ENCODE measurements at regions not wholly inside any gene's neighbourhood (a gene's known extent, or its start where the extent isn't known, plus 50 kb on each side); places are given as distances from the start of the nearest gene placed in this dataset.

DNA sequence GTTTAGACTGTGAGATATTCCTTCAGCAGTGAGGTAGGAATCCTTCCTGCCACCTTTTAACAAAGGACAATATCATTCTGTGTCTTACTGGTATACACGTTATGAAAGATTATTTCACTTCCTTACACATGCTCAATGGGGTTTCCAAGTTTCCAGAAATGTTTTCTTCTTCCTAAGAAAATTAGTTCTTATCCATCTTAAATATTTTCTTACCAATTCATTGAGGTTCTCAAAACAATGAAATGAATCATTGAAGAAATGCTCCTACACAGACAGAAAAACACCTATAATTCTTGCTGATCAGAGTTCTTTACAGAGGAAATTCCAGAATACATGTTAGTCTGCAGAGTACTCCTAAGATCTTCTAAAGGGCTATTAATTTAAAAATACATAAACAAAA, 51.4 kb upstream of the SEC61G start:
- no peak for DNase-seq
- intact Hi-C loops (cut with DNase I) = no loop called here
- Histone ChIP-seq H3K9ac (ENCODE audit: low read depth in 2 of 2, low read length in 2 of 2) (no peak overlapping the region), H3K4me1 (no peaks in the 10 kb centered on the region), H3K36me3 (no peaks in the 10 kb centered on the region), H3K27ac (no peak overlapping the region), H3K27me3 (no peaks in the 10 kb centered on the region), H3K9me3 (no peaks in the 10 kb centered on the region), H3K4me3 (no peak overlapping the region)
- TF ChIP-seq, protein P1, sequence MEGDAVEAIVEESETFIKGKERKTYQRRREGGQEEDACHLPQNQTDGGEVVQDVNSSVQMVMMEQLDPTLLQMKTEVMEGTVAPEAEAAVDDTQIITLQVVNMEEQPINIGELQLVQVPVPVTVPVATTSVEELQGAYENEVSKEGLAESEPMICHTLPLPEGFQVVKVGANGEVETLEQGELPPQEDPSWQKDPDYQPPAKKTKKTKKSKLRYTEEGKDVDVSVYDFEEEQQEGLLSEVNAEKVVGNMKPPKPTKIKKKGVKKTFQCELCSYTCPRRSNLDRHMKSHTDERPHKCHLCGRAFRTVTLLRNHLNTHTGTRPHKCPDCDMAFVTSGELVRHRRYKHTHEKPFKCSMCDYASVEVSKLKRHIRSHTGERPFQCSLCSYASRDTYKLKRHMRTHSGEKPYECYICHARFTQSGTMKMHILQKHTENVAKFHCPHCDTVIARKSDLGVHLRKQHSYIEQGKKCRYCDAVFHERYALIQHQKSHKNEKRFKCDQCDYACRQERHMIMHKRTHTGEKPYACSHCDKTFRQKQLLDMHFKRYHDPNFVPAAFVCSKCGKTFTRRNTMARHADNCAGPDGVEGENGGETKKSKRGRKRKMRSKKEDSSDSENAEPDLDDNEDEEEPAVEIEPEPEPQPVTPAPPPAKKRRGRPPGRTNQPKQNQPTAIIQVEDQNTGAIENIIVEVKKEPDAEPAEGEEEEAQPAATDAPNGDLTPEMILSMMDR (IDR thresholded peaks at IDR 0.05) = no peak

DNA sequence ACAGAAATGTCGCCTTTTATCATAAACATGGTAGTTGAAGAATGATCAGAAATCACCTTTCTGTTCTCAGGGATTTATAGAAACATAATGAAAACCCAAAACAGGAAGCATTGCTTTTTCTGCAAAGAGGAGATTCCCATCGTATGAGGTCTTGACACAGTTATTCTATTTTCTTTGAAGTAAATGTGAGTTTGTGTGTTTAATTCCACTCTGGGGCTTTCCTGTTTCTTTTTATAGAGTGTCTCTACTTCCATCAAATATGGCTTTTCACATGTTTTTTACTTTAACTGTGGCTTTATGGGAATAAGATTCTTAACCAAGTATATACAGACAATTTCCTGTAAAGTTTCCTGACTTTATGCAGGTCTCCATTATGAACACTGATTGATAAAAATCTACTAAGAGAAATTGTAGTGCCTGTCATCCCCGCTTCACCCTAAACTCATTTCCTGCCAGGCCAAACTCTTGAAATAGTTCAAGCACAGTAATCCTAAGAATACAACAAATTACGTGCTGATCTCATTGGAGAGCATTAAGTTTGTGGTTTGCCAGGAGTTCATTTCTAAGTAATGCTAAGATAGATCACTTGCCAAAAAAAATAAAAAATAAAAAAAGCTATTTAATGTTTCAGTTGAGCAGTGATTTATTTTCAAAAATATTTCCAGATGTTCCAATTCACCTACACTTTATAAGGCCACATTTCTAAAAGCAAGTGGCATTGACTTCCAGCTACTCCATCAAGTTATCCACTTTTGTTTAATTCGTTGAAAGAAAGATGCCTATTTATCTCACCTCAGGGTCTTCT, 52.2 kb upstream of the SEC61G start:
- H3K36me3 ChIP-seq = no peaks in the 10 kb centered on the region
- intact Hi-C loops (cut with DNase I) = no loop called here
- no peaks in the 10 kb centered on the region for H3K27me3 ChIP-seq
- no peak overlapping the region for H3K27ac ChIP-seq
- H3K4me1 ChIP-seq = no peaks in the 10 kb centered on the region
- TF ChIP-seq, protein P1 (IDR thresholded peaks at IDR 0.05) = no peak
- H3K9me3 ChIP-seq = no peaks in the 10 kb centered on the region
- no peak overlapping the region for H3K9ac ChIP-seq (ENCODE audit: low read depth in 2 of 2, low read length in 2 of 2)
- no peak overlapping the region for H3K4me3 ChIP-seq
- DNase-seq = no peak

DNA sequence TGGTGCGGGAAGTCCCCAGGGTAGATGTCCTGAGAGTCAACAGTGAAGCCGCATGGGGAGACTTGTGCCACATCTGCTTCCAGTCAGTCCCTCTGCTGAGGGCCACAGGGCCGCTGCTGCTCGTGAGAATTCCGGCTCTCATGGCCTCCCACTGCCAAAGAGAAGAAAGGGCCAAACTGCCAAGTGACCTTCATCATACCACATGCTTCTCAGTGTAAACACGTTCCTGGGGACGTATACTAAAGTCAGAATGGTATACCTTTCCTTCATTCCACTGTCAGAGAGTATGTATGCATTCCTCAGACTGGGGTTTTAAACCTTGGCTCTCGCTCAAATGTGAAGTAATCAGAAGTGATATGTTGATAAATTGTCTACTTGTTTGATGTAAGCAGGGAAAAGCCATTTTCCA, 52.8 kb upstream of the SEC61G start:
- no peak overlapping the region for H3K4me3 ChIP-seq
- H3K27ac ChIP-seq = no peak overlapping the region
- no peaks in the 10 kb centered on the region for H3K36me3 ChIP-seq
- no peak overlapping the region for H3K9ac ChIP-seq (ENCODE audit: low read depth in 2 of 2, low read length in 2 of 2)
- TF ChIP-seq, protein P1 (IDR thresholded peaks at IDR 0.05) = no peak
- intact Hi-C loops (cut with DNase I) = no loop called here
- DNase-seq = no peak
- H3K27me3 ChIP-seq = no peaks in the 10 kb centered on the region
- H3K4me1 ChIP-seq = no peaks in the 10 kb centered on the region
- no peaks in the 10 kb centered on the region for H3K9me3 ChIP-seq

GRCh38 chr7:54812756-54813322, 53.8 kb upstream of the SEC61G start:
- no peak overlapping the region for H3K27ac ChIP-seq
- H3K36me3 ChIP-seq = no peaks in the 10 kb centered on the region
- no peaks in the 10 kb centered on the region for H3K9me3 ChIP-seq
- no peak overlapping the region for H3K4me3 ChIP-seq
- no peaks in the 10 kb centered on the region for H3K27me3 ChIP-seq
- TF ChIP-seq, protein P1 (IDR thresholded peaks at IDR 0.05) = no peak
- intact Hi-C loops (cut with DNase I) = no loop called here
- H3K9ac ChIP-seq (ENCODE audit: low read depth in 2 of 2, low read length in 2 of 2) = no peak overlapping the region
- DNase-seq = no peak
- H3K4me1 ChIP-seq = no peaks in the 10 kb centered on the region

DNA sequence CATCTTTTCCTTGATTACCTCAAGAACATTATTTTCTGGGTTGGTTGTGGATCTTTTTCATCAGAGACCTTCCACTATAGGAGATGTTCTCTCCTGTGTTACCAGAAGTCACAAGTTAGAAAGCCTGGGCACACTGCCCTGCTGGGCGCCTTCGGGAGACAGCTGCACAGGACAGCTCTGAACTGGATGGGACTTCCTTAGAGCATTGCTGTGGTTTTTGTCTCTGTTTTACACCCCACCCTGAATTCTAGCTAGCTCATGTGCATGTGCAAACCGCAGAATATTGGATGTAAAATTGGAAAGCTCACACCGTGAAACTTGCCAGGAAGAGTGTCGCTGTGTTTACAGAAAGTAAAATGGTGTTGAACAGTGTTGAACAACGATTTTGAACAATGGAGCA, 54.4 kb upstream of the SEC61G start:
- Histone ChIP-seq H3K4me1 (no peaks in the 10 kb centered on the region), H3K27ac (no peak overlapping the region), H3K9ac (ENCODE audit: low read depth in 2 of 2, low read length in 2 of 2) (no peak overlapping the region), H3K36me3 (no peaks in the 10 kb centered on the region), H3K9me3 (no peaks in the 10 kb centered on the region), H3K27me3 (no peaks in the 10 kb centered on the region), H3K4me3 (no peak overlapping the region)
- DNase-seq = no peak
- intact Hi-C loops (cut with DNase I) = no loop called here
- TF ChIP-seq, protein P1 (IDR thresholded peaks at IDR 0.05) = no peak
